ENCODE measurements at regions not wholly inside any gene's neighbourhood (a gene's known extent, or its start where the extent isn't known, plus 50 kb on each side); places are given as distances from the start of the nearest gene placed in this dataset.

DNA sequence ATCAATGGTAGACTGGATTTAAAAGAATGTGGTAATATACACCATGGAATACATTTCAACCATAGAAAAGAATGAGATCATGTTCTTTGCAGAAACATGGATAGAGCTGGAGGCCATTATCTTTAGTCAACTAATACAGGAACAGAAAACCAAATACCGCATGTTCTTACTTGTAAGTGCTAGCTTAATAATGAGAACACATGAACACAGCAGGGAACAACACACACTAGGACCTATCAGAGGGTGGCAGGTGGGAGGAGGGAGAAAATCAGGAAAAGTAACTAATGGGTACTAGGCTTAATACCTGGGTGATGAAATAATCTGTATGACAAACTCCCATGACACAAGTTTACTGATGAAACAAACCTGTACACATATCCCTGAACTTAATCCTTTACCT lies 1435.2 kb downstream of the REEP3 start:
- no peak for DNase-seq (ENCODE audit: low read depth in 2 of 2)

DNA sequence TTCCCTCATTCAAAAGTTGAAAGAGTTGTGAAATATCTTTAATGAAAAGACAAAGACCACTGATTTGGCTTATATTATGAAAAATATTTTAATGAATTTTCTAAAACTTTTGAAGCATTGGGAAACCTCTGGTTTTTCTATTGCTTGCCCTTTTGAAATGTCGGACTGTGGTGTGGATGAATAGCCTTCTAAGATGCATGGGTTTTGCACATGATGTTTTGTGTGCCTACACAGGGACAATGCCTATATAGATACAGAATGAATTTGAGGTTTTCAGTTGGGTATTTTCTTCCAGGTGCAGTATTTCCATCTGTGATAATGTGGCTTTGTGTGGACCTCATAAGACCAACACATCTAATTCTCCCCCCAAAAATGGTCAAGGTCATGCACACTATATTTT lies 1437.9 kb downstream of the REEP3 start:
- H3K4me3 ChIP-seq (replicated peaks in 1 of 2; ENCODE audit: low read depth in 2 of 2, low read length in 2 of 2): no peak overlapping the region
- no peak for DNase-seq (ENCODE audit: low read depth in 2 of 2)
- TF ChIP-seq, protein P1, sequence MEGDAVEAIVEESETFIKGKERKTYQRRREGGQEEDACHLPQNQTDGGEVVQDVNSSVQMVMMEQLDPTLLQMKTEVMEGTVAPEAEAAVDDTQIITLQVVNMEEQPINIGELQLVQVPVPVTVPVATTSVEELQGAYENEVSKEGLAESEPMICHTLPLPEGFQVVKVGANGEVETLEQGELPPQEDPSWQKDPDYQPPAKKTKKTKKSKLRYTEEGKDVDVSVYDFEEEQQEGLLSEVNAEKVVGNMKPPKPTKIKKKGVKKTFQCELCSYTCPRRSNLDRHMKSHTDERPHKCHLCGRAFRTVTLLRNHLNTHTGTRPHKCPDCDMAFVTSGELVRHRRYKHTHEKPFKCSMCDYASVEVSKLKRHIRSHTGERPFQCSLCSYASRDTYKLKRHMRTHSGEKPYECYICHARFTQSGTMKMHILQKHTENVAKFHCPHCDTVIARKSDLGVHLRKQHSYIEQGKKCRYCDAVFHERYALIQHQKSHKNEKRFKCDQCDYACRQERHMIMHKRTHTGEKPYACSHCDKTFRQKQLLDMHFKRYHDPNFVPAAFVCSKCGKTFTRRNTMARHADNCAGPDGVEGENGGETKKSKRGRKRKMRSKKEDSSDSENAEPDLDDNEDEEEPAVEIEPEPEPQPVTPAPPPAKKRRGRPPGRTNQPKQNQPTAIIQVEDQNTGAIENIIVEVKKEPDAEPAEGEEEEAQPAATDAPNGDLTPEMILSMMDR (IDR thresholded peaks at IDR 0.05; ENCODE audit: low read depth, low read length): no peak

More for the DNA sequence above, 1435.2 kb downstream of the REEP3 start:
- no peak overlapping the region for H3K4me3 ChIP-seq (replicated peaks in 1 of 2; ENCODE audit: low read depth in 2 of 2, low read length in 2 of 2)
- TF ChIP-seq, protein P1 (IDR thresholded peaks at IDR 0.05; ENCODE audit: low read depth, low read length): no peak

DNA sequence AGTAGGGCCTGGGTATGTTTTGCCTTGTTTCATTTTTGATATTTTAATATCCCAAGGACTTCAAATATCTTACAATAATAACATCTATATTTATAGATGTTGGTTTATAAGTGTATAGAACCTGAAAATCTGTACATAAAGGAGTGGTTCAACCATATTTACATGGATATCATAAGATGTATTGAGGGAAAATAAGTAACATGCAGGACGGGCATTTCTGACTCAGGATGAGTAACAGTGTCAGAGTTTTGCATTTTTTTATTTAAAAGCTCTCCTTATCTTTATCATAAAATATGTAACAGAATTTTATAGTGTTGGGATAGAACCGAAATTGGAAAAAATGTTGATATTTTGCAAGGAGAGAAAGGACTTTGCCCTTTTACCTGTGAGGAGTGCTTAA lies 1438.7 kb downstream of the REEP3 start:
- no peak overlapping the region for H3K4me3 ChIP-seq (replicated peaks in 1 of 2; ENCODE audit: low read depth in 2 of 2, low read length in 2 of 2)
- no peak for DNase-seq (ENCODE audit: low read depth in 2 of 2)
- TF ChIP-seq, protein P1 (IDR thresholded peaks at IDR 0.05; ENCODE audit: low read depth, low read length): no peak

DNA sequence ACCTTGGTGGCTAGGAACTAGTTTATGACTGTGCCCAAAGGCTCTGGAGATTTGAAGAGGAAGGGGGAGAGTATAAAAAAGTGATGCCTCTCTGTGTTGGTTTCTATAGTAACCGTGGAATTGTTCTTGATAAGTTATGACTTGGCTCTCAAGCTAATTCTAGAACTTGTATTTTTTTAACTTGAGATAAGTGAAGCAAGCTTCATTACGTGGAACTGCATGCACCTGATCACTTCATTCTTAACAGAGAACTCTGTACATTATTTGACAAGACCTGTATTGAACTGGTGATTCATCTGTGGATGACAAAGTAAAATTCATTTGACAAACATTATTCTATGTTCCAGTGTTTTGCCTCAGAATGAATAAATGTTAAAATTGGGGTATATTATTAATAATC lies 1452.2 kb downstream of the REEP3 start:
- TF ChIP-seq, protein P1 (IDR thresholded peaks at IDR 0.05; ENCODE audit: low read depth, low read length): no peak
- H3K4me3 ChIP-seq (replicated peaks in 1 of 2; ENCODE audit: low read depth in 2 of 2, low read length in 2 of 2): no peak overlapping the region
- DNase-seq (ENCODE audit: low read depth in 2 of 2): no peak

DNA sequence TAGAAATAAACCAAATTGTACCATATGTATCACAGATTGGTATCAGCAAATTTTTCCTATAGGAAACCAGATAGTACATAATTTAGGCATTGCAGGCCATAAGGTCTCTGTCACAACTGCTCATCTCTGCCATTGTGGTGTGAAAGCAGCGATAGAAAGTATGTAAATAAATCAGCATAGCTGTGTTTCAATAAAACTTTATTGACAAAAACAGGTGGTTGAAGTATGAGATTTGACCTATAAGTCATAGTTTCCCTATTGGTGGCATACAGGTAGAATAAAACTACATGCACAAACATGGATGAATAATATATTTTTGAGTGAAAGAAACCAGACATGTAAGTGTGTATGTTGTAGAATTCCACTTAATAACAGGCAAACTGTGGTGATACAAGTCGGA lies 1454.9 kb downstream of the REEP3 start:
- no peak for DNase-seq (ENCODE audit: low read depth in 2 of 2)
- no peak overlapping the region for H3K4me3 ChIP-seq (replicated peaks in 1 of 2; ENCODE audit: low read depth in 2 of 2, low read length in 2 of 2)
- TF ChIP-seq, protein P1 (IDR thresholded peaks at IDR 0.05; ENCODE audit: low read depth, low read length): no peak

DNA sequence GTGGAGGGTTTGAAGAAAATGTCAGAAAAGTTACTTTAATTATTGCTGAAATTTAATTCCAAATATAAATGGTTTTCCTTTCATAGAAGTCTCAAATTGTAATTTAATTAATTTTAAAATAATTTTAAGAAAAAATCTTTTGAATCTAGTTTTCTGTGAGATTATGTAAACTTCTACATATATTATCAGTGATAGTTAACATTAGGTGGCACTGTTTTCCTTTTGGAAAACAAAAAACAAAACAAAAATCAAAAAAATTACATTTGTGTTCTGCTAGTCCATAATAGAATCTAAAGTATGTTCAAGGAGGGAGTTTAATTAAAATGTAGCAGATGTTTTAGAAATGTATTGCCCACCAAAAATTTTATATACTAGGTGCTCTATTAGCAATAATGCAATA lies 1456.7 kb downstream of the REEP3 start:
- DNase-seq (ENCODE audit: low read depth in 2 of 2): no peak
- TF ChIP-seq, protein P1 (IDR thresholded peaks at IDR 0.05; ENCODE audit: low read depth, low read length): no peak
- no peak overlapping the region for H3K4me3 ChIP-seq (replicated peaks in 1 of 2; ENCODE audit: low read depth in 2 of 2, low read length in 2 of 2)

DNA sequence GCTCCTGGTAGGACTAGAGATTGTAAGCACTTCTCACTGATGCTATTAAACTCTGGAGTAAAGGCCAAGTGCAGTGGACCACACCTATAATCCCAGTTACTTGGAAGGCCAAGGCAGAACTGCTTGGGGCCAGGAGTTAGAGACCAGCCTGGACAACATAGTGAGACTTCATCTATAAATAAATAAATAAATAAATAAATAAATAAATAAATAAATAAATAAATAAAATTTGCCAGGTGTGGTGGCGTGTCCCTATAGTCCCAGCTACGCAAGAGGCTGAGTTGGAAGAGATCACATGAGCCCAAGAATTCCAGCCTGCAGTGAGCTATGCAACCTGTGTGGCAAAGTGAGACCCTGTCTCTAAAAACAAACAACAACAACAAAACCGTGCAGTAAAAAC lies 1475.7 kb downstream of the REEP3 start:
- DNase-seq (ENCODE audit: low read depth in 2 of 2): no peak
- TF ChIP-seq, protein P1 (IDR thresholded peaks at IDR 0.05; ENCODE audit: low read depth, low read length): no peak
- H3K4me3 ChIP-seq (replicated peaks in 1 of 2; ENCODE audit: low read depth in 2 of 2, low read length in 2 of 2): no peak overlapping the region
